Left renal pelvis (tissue), 4 donors: ENCODE measurements at regions not wholly inside any gene's neighbourhood (a gene's known extent, or its start where the extent isn't known, plus 50 kb on each side); places are given as distances from the start of the nearest gene placed in this dataset.

Experiments
- DNase-seq, 4 donors: peaks; one replicate each; pipeline ENCODE4 v3.0.0-alpha.2; 2013; ENCODE audit warnings: low read depth in 4 of 4, low spot score in 3 of 4

- DNase-seq = no peak
These were observed 346.6 kb downstream of the PMP22 start for GRCh38 chr17:14918540-14918939.

DNA sequence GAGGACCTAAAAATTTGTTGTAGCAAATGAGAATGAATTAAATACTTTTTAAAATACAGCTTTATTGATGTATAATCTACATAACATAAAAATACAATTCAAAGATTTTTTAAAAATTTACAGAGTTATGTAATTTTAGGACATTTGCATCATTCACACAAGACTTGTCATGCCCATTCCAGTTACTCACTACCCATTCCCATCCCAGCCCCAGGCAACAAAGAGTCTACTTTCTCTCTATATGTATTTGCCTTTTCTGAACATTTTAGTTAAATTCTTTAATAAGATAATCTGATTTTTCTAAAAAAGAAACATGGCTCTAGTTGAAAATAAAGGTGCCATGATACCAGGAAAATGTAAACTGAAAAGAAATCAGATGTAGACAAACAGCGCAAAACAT lies 354.2 kb downstream of the PMP22 start:
- no peak for DNase-seq

- DNase-seq = no peak
These were observed 360.7 kb downstream of the PMP22 start for GRCh38 chr17:14904386-14904785.

GRCh38 chr17:14903854-14904253 lies 361.3 kb downstream of the PMP22 start:
- no peak for DNase-seq

DNA sequence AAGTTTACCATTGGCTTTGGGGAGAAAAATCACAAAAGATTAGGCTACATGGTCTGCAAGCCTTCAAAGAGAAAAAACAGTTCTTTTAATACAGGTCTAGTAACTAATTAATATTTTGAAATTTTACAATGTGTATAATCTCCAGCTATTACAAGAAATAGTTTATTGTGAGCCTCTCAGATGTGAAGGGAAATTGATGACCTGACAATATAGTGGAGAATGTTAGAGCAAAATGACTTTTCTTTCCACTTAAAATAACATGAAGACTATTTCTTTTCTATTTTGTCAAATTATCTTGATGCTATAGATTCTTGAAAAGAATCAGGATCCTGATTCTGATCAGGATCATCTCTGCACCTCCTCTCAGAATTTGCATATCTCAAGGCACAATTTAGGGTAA lies 362.3 kb downstream of the PMP22 start:
- no peak for DNase-seq

DNA sequence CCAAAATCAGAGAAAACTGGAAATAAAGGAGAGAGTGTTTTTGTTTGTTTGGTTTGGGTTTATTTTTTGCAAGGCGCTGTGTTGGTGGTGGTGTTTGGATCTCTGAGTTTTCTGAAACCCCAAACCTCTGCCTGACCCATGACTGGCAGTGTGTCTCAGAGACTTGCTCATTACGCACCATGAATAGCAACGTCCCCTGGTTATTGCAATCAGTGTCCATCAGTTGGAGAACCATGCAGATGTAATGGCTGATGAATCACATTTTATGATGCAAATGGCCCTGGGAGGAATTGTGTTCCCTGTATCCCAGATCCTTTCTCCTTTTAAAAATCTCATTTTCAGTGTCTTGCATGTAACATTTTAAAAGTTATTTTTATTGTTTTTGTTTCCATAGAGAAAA lies 362.8 kb downstream of the PMP22 start:
- DNase-seq = no peak

DNA sequence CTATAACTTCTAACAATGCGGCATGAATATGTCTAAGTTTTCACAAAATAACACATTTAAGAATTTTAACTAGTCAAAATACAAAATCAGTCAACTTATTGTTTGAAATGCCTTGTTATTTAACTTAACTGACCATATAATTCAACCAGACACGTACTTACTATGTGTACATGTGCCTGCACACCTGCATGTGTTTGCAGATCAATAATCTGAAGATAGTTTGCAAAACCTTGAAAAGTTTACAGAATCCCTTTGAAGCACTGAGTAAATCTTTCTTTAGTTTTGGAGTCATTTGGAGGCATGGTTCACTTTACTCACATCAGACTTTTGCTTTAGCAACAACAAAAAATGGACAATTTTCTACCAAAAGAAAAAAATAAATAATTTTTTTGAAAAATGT lies 363.8 kb downstream of the PMP22 start:
- DNase-seq = no peak

DNA sequence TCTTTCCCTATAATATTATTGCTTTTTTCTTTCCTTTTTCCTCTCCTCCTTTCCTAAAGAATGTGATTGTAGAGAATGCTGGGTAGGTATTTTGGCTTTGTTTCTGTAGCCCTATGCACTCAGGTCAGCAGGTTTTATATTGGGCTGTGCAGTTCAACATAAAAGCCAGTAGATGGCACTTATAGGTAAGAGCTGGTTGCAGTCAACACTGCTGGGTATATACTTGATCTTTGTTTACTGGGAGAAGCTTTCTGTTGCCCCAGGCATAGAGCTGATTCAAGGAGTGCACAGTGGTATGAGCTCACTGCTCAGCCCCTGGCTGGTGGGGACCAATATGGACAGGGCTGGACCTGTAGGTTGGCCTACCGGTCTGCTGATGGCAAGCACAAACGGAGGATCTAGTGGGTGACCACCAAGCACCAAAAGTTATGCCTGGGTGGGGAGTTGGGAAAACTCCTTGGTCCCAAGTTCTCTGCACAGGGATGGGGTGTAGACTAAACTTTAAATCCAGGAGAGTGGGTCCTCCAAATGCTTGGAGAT lies 378.9 kb downstream of the PMP22 start:
- DNase-seq = no peak

DNA sequence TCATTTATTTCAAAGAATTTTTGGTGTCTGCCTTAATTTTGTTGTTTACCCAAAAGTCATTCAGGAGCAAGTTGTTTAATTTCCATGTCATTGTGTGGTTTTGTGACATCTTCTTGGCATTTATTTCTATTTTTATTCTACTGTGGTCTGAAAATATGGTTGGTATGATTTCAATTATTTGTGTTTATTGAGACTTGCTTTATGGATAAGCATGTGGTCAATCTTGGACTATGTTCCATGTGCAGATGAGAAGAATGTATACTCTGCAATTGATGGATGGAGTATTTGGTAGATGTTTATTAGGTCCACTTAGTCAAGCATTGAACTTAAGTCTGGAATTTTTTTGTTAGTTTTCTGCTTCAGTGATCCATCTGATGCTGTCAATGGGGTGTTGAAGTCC lies 383.0 kb downstream of the PMP22 start:
- no peak for DNase-seq

GRCh38 chr17:14875557-14876412 lies 389.3 kb downstream of the PMP22 start:
- no peak for DNase-seq

DNA sequence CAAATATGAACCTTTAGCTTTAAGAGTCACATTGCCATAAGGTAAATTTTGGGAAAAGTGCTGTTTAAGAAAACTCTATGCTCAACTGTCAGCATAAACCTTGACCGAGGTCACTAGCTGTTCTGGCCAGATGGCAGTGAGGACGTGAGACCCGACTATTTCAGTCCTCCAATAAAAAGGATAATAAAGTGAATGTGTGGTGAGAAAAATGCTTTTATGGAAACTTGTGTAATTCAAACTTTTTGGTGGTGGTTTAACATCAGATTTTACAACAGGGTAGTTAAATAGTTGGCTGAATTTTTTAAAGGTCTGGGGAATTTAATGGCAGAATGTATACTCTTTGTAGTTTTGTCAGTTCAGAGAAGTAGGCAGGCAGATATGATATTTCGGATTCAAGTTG lies 391.1 kb downstream of the PMP22 start:
- no peak for DNase-seq

- no peak for DNase-seq
These were observed 391.6 kb downstream of the PMP22 start for GRCh38 chr17:14873540-14873939.

DNA sequence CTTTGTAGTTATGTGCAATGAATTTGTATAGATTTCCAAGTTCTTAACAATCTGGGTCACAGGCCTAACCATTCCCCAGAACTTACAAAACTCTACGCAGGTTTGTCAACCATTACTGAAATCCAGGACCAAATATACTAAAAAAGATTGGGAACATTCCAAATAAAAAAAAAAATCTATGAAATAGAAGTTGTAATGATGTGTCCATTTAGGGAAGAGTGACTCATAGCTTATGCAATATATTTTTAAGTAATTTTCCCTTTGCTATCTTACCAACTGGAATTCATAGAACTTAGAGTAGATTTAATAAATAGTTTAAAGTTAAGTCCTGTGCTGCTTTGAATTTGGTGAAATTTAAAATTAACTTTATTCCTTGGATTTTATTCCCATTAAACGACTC lies 393.2 kb downstream of the PMP22 start:
- no peak for DNase-seq

DNA sequence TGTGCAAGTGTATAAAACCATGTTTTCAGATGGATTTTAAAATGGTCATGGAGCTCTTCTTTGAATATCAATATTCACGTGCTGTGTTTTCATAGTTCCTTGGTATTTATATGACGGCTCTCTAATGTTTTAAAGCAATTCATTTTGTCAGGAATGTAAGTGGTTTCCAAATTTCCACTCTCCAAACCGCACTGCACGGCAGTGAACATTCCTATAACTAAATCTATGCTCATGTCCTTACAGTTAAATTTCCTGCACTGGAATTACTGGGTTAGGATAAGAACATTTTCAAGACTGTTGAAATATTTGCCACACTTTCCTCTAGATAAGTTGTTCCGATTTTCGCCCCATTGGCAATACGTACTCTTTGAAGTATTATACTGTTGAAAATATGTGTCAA lies 398.9 kb downstream of the PMP22 start:
- DNase-seq = no peak

DNA sequence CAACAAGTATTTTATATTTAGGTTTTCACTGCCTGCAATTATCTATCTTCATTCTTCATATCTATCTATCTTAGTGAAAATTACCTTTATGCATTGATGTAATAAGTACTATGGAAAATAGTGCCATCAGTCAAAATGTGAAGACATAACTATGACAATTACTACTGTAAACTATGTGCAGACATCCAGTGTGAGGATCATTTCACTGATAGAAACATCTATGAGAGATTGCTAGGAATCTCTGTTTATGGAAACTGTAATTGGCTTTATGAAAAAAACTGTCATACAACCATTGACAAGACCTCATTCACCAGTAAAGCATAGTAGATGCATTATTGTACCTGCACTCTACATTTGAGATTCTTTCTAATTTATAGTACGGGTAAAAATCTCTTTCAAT lies 401.0 kb downstream of the PMP22 start:
- DNase-seq = no peak

- DNase-seq = no peak
These were observed 405.6 kb downstream of the PMP22 start for GRCh38 chr17:14859542-14859941.

DNA sequence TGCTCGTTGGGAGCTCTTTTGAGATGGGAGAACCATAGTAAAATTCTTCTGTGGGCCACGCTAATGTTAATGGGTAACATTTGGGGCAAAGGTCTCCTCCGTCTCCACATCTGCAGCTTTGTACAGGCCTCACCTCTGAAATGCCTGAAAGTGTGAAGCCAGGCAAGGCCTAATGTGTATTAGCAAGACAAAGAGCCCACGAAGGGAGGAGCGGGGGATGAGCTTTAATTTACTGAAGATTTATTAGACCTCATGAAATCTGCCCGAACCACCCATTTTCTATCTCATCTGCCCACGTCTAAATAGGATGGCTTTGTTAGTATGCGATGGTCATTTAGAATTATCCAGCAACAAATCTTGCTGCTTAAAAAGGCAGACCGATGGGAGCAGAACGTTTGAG lies 408.9 kb downstream of the PMP22 start:
- DNase-seq = peak; percentile 36 to 43 (median 38)

DNA sequence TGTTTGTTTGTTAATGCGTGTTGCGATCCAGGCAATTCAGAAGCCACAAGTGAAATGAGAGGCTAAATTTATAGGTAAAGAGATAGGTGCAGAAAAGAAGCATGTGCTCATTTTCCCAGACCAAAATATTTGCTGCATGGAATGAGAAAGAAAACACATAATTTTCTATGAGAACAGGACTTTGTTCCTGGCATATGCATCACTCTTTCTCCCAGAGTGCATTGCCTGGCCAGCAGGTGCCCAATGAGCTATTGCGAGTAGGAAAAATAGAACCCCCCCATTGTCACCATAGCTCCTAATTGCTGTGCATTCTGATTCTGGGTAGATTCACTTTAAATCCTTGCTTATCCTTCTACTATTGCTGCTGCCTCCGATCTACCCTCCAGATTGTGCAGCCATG lies 410.4 kb downstream of the PMP22 start:
- no peak for DNase-seq

- no peak for DNase-seq
These were observed 419.4 kb downstream of the PMP22 start for GRCh38 chr17:14845591-14846281.

DNA sequence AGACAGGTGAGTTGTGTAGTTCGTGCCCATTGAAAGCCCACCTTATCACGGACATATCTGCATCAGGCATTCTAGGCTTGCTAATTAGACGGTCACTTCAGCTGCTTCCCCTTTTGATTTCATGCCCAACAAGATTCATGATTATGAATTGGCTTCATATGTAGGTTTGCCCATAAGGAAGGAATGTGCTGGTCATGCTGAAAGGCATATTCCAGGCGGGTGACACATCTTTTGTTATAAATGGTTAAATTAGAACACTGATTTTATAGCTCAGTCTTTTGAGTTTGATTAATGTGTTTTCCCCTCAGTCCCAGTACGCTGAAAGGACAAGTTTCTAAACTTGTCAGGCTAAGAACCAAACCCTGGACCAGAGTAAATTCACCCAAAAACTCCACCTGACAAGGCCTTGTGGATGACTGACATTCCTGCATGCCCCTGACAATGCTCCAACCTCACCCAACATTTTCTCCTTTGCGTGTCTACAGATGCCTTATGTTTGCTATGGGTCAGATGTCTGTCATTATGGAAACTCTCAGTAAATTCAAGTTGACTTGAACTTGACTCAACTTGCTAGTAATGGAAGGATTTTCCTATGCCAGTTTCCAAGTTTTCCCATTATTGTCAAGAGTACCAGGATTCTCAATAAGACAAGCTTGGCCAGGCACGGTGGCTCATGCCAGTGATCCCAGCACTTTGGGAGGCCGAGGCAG lies 421.9 kb downstream of the PMP22 start:
- DNase-seq = no peak

DNA sequence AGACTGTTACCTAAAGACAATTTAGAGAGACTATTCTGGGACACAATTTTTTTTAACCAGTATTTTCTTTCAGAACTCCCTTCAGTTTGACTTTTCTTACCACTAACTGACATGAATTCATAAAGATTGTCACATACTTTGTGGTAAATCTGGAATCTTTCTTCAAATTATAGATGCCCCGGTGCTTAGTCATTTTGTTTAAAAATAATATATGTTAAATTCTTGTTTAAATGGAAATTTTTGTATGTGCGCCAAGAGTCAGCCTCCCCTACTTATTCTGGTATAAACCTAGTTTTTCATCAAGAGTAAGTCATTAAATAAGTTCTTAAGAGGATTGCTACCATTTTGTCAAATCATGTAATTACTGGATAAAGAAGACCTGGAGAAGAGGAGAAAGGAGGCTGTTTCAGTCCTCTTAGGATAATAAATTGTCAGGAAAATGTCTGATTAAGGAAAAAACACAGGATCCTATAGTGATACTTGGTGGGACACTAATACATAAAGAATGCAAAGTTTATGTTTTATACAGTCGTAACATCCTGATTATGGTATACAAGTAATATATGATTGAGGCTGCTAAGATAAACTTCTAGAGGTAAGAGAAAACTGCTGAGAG lies 424.4 kb downstream of the PMP22 start:
- no peak for DNase-seq
